Common myeloid progenitor, CD34-positive (primary cell): ENCODE measurements at regions not wholly inside any gene's neighbourhood (a gene's known extent, or its start where the extent isn't known, plus 50 kb on each side); places are given as distances from the start of the nearest gene placed in this dataset.

Source experiments
- CTCF ChIA-PET: fragments of 350-600 bp; sonication (Branson Sonifier 250); formaldehyde crosslinking; loops from one replicate; lab custom pipeline; 2021; ENCODE audit warnings: antibody characterized with exemption; lab: Charles Lee
- POLR2A ChIA-PET: fragments of 350-600 bp; sonication (Branson Sonifier 250); formaldehyde crosslinking; loops from one replicate; lab custom pipeline; 2021; ENCODE audit warnings: antibody characterized with exemption; lab: Charles Lee
- DNase-seq, 3 donors: peaks; one replicate each; pipeline versions ENCODE4 v3.0.0 to v3.0.0-alpha.2; 2013
- H3K27ac ChIP-seq, 2 experiments: 1 replicate in 1 of 2; 2 replicates in 1 of 2; pipeline ENCODE4 v1.7.0; 2013; ENCODE audit warnings: inconsistent platforms in 2 of 2, low read length in 2 of 2, mild to moderate bottlenecking in 2 of 2, low read depth in 1 of 2, moderate library complexity in 1 of 2; ENCODE audit not compliant: severe bottlenecking in 2 of 2, insufficient read depth in 1 of 2, poor library complexity in 1 of 2
- H3K27me3 ChIP-seq, 5 experiments: replicated peaks in 2 of 5; 1 replicate in 3 of 5; 2 replicates in 2 of 5; pipeline versions ENCODE4 v1.6.1 to v1.7.0; 2013; ENCODE audit warnings: low read length in 4 of 5, mild to moderate bottlenecking in 2 of 5, moderate library complexity in 2 of 5, inconsistent platforms in 1 of 5; ENCODE audit not compliant: insufficient read depth in 5 of 5, control insufficient read depth in 4 of 5
- H3K36me3 ChIP-seq, 4 experiments: 1 replicate in 2 of 4; 2 replicates in 2 of 4; pipeline versions ENCODE4 v1.6.1 to v1.7.0; 2013; ENCODE audit warnings: low read length in 3 of 4, control low read depth in 1 of 4, mild to moderate bottlenecking in 1 of 4; ENCODE audit not compliant: control insufficient read depth in 4 of 4, insufficient read depth in 4 of 4
- H3K4me1 ChIP-seq, 4 experiments: 1 replicate in 3 of 4; 2 replicates in 1 of 4; pipeline versions ENCODE4 v1.6.1 to v1.7.1; 2013; ENCODE audit warnings: low read length in 3 of 4, mild to moderate bottlenecking in 3 of 4, control low read depth in 1 of 4, inconsistent platforms in 1 of 4, moderate library complexity in 1 of 4; ENCODE audit not compliant: control insufficient read depth in 4 of 4, insufficient read depth in 4 of 4; ENCODE audit errors: control extremely low read depth in 1 of 4
- H3K4me3 ChIP-seq, 7 experiments: 1 replicate in 4 of 7; 2 replicates in 3 of 7; pipeline versions ENCODE4 v1.5.1 to v1.7.0; 2013; ENCODE audit warnings: mild to moderate bottlenecking in 7 of 7, low read length in 6 of 7, moderate library complexity in 6 of 7, inconsistent platforms in 2 of 7, low read depth in 2 of 7, control low read depth in 1 of 7; ENCODE audit not compliant: insufficient read depth in 4 of 7, control insufficient read depth in 1 of 7; ENCODE audit errors: extremely low read depth in 1 of 7
- H3K9me3 ChIP-seq, 5 experiments: 1 replicate in 4 of 5; 2 replicates in 1 of 5; pipeline versions ENCODE4 v1.6.1 to v1.7.1; 2013; ENCODE audit warnings: low read length in 4 of 5, mild to moderate bottlenecking in 2 of 5, inconsistent platforms in 1 of 5, low read depth in 1 of 5, moderate library complexity in 1 of 5; ENCODE audit not compliant: control insufficient read depth in 4 of 5, insufficient read depth in 2 of 5; ENCODE audit errors: control extremely low read depth in 1 of 5
- WGBS: methylation state at CpG from one replicate; pipeline ENCODE4 v1.1.5; 2013; ENCODE audit not compliant: insufficient coverage; 5-methylcytosine and 5-hydroxymethylcytosine counted together

DNA sequence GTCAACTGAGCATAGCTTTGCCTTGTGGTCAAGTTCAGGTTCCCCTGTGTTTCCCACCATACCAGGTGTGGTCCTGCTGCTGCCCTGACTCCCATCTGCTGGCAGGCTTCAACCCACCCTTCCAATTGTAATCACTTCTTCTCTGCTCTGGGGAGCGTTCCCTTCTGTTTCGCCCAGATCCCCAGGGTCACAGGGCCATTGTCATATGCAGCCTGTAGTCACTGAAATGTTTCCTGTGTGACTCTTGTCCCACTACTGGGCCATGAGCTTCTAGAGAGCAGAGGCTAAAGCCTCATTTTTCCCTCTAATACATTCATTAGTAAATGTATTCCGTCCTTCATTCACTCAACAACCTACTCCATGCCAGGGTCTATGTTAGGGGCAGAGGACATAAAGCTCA, 75.0 kb upstream of the LAPTM4A start:
- no peak for DNase-seq
- ChIA-PET CTCF (interaction anchor here (0.7 to 1.1 kb wide), 2 partner anchors 10 to 11 kb away, joined by 3 to 6 read pairs; no protein-coding TSS in a partner anchor), POLR2A (no interaction called here)
- no peaks in the 10 kb centered on the region for H3K9me3 ChIP-seq
- no peaks in the 10 kb centered on the region for H3K27me3 ChIP-seq
- no peak overlapping the region for H3K4me3 ChIP-seq
- 100% methylated on average over 2 of the region's 3 CpGs for WGBS
- H3K27ac ChIP-seq = no peak overlapping the region
- no peaks in the 10 kb centered on the region for H3K36me3 ChIP-seq
- H3K4me1 ChIP-seq = no peaks in the 10 kb centered on the region

GRCh38 chr2:20126040-20126439, 74.6 kb upstream of the LAPTM4A start:
- Histone ChIP-seq H3K27me3 (no peaks in the 10 kb centered on the region), H3K9me3 (no peaks in the 10 kb centered on the region), H3K4me3 (no peak overlapping the region), H3K27ac (no peak overlapping the region), H3K4me1 (no peaks in the 10 kb centered on the region), H3K36me3 (no peaks in the 10 kb centered on the region)
- no peak for DNase-seq
- ChIA-PET POLR2A (no interaction called here), CTCF (interaction anchor here (1.1 kb wide), 1 partner anchor 12 kb away, joined by 6 read pairs; no protein-coding TSS in a partner anchor)
- WGBS = 88% methylated on average over 3 of the region's 3 CpGs

- POLR2A ChIA-PET = no interaction called here
- H3K9me3 ChIP-seq = no peaks in the 10 kb centered on the region
- no peaks in the 10 kb centered on the region for H3K36me3 ChIP-seq
- no peaks in the 10 kb centered on the region for H3K4me1 ChIP-seq
- H3K27me3 ChIP-seq = no peaks in the 10 kb centered on the region
- no peak overlapping the region for H3K4me3 ChIP-seq
- no peak overlapping the region for H3K27ac ChIP-seq
- WGBS = 89% methylated on average over 2 of the region's 3 CpGs
- CTCF ChIA-PET = interaction anchor here (1.1 to 1.5 kb wide), 2 partner anchors 10 to 12 kb away, joined by 4 to 6 read pairs; no protein-coding TSS in a partner anchor
- DNase-seq = no peak
These were observed 74.2 kb upstream of the LAPTM4A start for GRCh38 chr2:20125616-20126015.

GRCh38 chr2:20125164-20125563, 73.7 kb upstream of the LAPTM4A start:
- Histone ChIP-seq H3K27ac (no peak overlapping the region), H3K9me3 (no peaks in the 10 kb centered on the region), H3K4me3 (no peak overlapping the region), H3K27me3 (no peaks in the 10 kb centered on the region), H3K36me3 (no peaks in the 10 kb centered on the region), H3K4me1 (no peaks in the 10 kb centered on the region)
- no peak for DNase-seq
- WGBS = 100% methylated on average over 6 of the region's 6 CpGs
- POLR2A ChIA-PET = no interaction called here
- CTCF ChIA-PET = interaction anchor here (1.5 kb wide), 1 partner anchor 9 kb away, joined by 4 read pairs; no protein-coding TSS in a partner anchor

- Histone ChIP-seq H3K4me1 (no peaks in the 10 kb centered on the region), H3K27ac (no peak overlapping the region), H3K36me3 (no peaks in the 10 kb centered on the region), H3K27me3 (no peaks in the 10 kb centered on the region), H3K9me3 (no peaks in the 10 kb centered on the region), H3K4me3 (no peak overlapping the region)
- WGBS = 100% methylated on average over 1 of the region's 4 CpGs
- DNase-seq = no peak
- ChIA-PET CTCF (interaction anchor here (1.5 kb wide), 1 partner anchor 8 kb away, joined by 4 read pairs; no protein-coding TSS in a partner anchor), POLR2A (no interaction called here)
These were observed 72.6 kb upstream of the LAPTM4A start for GRCh38 chr2:20123871-20124594.

DNA sequence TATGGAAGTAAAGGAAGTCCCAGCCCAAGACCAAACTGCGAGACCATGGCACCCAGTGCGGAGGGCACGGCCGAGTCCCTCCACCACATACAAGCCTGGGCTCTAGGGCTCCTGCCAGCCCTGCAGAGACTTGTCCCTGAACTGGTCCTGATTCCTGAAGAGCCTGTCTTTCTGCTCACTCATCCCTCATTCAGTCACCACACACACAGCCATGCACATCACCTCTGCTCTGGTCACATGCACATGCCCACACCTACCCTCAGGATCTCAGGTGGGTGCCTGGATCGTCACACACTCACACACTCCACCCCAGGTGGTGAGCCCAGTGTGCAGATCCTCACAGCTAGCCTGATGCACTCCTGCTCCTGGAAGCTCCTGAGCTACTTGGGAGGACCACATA, 71.4 kb upstream of the LAPTM4A start:
- Histone ChIP-seq H3K4me3 (no peak overlapping the region), H3K9me3 (no peaks in the 10 kb centered on the region), H3K27ac (no peak overlapping the region), H3K4me1 (no peaks in the 10 kb centered on the region), H3K36me3 (no peaks in the 10 kb centered on the region), H3K27me3 (no peaks in the 10 kb centered on the region)
- WGBS = 91% methylated on average over 5 of the region's 5 CpGs
- CTCF ChIA-PET = interaction anchor here (1.0 kb wide), 1 partner anchor 9 kb away, joined by 4 read pairs; no protein-coding TSS in a partner anchor
- DNase-seq = no peak
- POLR2A ChIA-PET = no interaction called here
